ENCODE measurements at regions not wholly inside any gene's neighbourhood (a gene's known extent, or its start where the extent isn't known, plus 50 kb on each side); places are given as distances from the start of the nearest gene placed in this dataset.

DNA sequence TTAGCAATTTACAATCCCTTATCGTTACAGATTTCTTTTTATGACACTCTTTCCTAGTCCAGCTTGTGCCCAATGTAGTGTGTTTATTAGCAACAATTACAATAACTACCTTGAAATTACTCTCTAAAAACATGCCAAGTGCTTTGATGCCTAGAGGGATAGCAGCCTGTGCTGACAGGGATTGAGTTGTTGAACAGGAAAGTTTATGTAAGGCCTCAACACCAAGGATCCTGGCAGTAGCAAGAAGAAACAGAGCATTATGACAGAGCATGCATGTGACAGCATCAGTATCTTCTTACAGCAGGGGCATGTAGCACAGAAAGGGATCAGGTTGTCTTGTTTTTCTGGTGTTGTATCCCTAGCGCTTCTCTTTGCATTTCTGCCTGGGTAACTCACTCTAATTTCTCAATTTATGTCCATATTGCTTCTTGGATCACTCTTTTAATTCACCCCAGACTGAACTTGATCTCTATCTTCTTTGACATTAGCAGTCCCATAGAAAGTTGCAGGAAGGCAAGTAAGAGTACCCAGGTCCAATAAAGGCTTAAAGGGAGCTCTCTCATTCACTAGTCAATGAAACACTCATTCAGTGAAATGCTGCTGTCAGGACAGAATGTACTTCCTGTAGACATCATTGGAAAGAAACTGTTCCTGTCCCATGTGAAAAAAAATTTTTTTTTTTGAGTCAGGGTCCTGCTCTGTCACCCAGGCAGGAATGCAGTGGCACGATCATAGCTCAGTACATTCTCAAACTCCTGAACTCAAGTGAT, 220.0 kb upstream of the GRIP1 start:
- no peaks in the 10 kb centered on the region for H3K36me3 ChIP-seq (ENCODE audit: control insufficient read depth, low read depth, low read length)
- H3K9me3 ChIP-seq (ENCODE audit: control insufficient read depth, low read depth, low read length), result no peaks in the 10 kb centered on the region
- no peak overlapping the region for H3K4me3 ChIP-seq (ENCODE audit: low read length)
- H3K4me1 ChIP-seq (ENCODE audit: control insufficient read depth, low read depth, low read length), result peaks cover 6% of the 10 kb centered on the region
- H3K27ac ChIP-seq (ENCODE audit: low read length), result no peak overlapping the region
- no peak overlapping the region for H3K9ac ChIP-seq (ENCODE audit: low read length)
- H3K27me3 ChIP-seq (ENCODE audit: control insufficient read depth, insufficient read depth, low read length), result no peaks in the 10 kb centered on the region

DNA sequence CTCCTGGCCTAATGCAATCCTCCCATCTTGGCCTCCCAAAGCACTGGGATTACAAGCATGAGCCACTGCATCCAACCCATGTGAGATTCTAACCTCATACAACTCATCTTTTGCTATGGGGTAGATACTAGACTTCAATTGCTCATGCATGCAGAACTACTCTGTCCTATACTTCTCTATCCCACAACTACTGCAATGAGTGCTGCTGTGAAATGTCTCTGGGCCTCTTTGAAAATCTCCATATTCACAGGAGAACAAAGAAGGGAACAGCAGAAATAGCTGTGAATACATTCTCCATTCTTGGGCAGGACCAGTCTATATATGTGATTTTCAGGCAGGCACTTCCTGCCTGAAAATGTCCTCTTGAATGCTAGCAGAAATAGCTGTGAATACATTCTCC, 220.7 kb upstream of the GRIP1 start:
- Histone ChIP-seq H3K36me3 (ENCODE audit: control insufficient read depth, low read depth, low read length) (no peaks in the 10 kb centered on the region), H3K4me3 (ENCODE audit: low read length) (no peak overlapping the region), H3K4me1 (ENCODE audit: control insufficient read depth, low read depth, low read length) (peaks cover 6% of the 10 kb centered on the region), H3K27me3 (ENCODE audit: control insufficient read depth, insufficient read depth, low read length) (no peaks in the 10 kb centered on the region), H3K27ac (ENCODE audit: low read length) (no peak overlapping the region), H3K9ac (ENCODE audit: low read length) (no peak overlapping the region), H3K9me3 (ENCODE audit: control insufficient read depth, low read depth, low read length) (no peaks in the 10 kb centered on the region)

DNA sequence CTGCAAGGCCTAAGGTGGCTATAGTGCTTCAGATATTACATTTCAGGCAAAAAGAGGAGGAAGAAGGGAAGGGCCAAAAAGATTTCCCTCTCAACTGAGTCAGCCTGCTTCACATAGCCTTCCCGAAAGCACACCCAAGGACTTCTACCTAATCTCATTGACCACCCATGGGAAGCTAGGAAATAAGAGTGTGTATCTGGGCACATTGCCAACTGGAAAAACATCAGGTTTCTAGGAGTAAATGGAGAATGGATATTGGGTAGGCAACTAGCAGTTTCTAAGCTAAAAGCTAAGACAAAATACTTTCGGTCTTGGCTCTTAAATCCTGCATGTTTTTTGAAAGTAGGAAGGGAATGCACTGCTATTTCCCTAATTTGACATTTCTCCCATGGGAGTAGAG, 221.7 kb upstream of the GRIP1 start:
- Histone ChIP-seq H3K4me1 (ENCODE audit: control insufficient read depth, low read depth, low read length) (peaks cover 6% of the 10 kb centered on the region), H3K9me3 (ENCODE audit: control insufficient read depth, low read depth, low read length) (no peaks in the 10 kb centered on the region), H3K27me3 (ENCODE audit: control insufficient read depth, insufficient read depth, low read length) (no peaks in the 10 kb centered on the region), H3K36me3 (ENCODE audit: control insufficient read depth, low read depth, low read length) (no peaks in the 10 kb centered on the region), H3K27ac (ENCODE audit: low read length) (no peak overlapping the region), H3K9ac (ENCODE audit: low read length) (no peak overlapping the region), H3K4me3 (ENCODE audit: low read length) (no peak overlapping the region)

DNA sequence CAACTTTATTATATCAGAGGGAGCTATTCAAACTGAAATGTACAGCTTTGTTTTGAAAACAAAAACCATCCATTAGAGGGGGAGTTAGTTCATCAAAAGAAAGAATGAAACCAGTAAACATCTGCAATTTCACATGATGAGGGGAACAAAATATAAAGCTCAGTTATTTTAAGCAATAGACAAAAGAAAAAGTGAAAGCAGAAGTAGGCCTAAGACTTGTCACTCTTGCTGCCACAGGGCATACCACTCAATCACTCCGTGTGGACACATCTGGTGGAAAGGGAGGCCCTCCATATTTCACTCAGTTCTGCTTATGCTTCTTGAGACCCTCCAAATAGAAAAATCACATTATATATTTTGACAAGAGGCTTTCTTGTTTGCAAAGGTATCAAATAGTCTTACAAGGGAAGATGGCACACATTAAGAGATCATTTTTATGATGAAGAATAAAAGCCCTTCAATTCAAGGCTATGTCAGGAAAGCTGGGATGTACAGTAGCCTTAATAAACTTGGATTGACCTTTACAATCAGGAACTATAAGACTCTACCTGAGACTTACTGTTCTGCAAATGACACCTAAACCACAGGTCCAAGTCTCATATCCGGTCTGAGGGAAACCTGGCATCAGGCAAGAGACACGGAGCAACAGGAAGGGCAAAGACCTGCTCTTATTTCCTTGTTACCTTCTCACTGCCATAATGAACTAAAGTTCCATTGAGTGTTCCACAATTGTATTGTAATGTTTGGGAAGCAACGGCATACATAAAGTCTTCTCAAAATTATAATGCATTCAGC, 222.5 kb upstream of the GRIP1 start:
- Histone ChIP-seq H3K36me3 (ENCODE audit: control insufficient read depth, low read depth, low read length) (no peaks in the 10 kb centered on the region), H3K4me3 (ENCODE audit: low read length) (no peak overlapping the region), H3K9ac (ENCODE audit: low read length) (no peak overlapping the region), H3K4me1 (ENCODE audit: control insufficient read depth, low read depth, low read length) (peaks cover 6% of the 10 kb centered on the region), H3K9me3 (ENCODE audit: control insufficient read depth, low read depth, low read length) (no peaks in the 10 kb centered on the region), H3K27me3 (ENCODE audit: control insufficient read depth, insufficient read depth, low read length) (no peaks in the 10 kb centered on the region), H3K27ac (ENCODE audit: low read length) (no peak overlapping the region)

DNA sequence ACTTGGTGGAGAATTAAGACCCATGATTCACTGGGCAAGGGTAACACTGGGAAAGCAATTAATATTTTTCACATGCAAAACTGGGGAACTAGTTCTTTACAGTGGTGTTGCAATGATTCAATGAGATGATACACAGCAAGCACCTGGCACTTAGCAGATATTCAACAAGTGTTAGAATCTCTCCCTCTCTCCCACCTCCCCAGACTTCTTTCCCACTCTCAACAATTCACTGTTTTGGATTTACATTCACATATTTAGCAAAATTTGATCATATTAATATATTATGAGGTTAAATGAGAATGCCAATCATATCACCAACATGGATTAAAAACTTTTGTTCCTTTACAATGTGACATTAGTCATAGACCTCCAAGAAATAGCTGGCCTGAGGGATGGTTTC, 223.1 kb upstream of the GRIP1 start:
- H3K27ac ChIP-seq (ENCODE audit: low read length), result no peak overlapping the region
- H3K9ac ChIP-seq (ENCODE audit: low read length), result no peak overlapping the region
- no peak overlapping the region for H3K4me3 ChIP-seq (ENCODE audit: low read length)
- no peaks in the 10 kb centered on the region for H3K9me3 ChIP-seq (ENCODE audit: control insufficient read depth, low read depth, low read length)
- no peaks in the 10 kb centered on the region for H3K27me3 ChIP-seq (ENCODE audit: control insufficient read depth, insufficient read depth, low read length)
- peaks cover 6% of the 10 kb centered on the region for H3K4me1 ChIP-seq (ENCODE audit: control insufficient read depth, low read depth, low read length)
- no peaks in the 10 kb centered on the region for H3K36me3 ChIP-seq (ENCODE audit: control insufficient read depth, low read depth, low read length)

DNA sequence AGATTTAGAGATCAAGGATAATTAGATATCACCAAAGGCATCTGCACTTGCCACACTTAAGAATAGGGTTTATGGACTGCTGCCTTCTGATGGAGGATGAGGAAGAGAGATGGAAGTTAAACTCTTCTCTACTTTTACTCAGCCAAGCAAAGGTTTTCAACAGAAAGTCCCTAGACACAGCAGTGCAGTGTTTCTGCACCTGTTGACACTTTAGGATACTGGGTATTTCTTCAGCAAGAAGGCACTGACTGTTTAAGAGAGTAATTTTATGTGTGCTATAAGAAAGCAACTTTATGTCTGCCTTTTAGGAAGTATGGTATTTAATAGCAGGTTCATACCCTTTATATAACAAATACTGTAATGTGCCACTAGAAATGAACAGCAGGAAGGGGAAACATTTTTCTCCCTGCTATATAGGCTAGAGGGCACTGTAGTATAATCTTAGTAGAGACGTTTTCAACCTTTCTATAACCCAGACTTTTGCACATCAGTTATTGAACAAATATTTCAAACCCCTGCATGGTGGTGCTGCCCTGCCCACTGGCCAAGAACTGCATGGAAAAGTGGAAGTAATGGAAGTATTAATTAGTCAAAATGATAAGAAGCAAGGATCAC, 225.0 kb upstream of the GRIP1 start:
- H3K4me1 ChIP-seq (ENCODE audit: control insufficient read depth, low read depth, low read length), result peaks cover 6% of the 10 kb centered on the region
- H3K4me3 ChIP-seq (ENCODE audit: low read length), result no peak overlapping the region
- no peaks in the 10 kb centered on the region for H3K27me3 ChIP-seq (ENCODE audit: control insufficient read depth, insufficient read depth, low read length)
- no peak overlapping the region for H3K9ac ChIP-seq (ENCODE audit: low read length)
- no peaks in the 10 kb centered on the region for H3K9me3 ChIP-seq (ENCODE audit: control insufficient read depth, low read depth, low read length)
- no peaks in the 10 kb centered on the region for H3K36me3 ChIP-seq (ENCODE audit: control insufficient read depth, low read depth, low read length)
- H3K27ac ChIP-seq (ENCODE audit: low read length), result no peak overlapping the region

DNA sequence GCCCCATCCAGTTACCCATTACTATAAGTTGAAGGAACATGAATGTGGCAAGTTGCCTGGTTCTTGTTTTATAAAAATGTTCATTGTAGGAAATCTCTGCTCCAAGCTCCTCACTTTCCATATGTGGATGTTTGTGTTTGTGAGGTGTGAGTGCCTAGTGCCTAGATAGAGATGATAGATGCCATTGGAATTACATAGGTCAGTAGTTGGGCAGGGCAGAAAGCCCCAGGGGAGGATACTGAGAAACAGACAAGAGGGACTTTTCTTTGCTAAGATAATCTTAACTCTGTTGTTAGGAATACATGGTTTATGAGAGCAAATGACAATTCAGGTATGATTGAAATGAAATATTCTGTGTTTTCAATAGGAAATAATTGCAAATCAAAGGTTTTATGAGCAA, 226.3 kb upstream of the GRIP1 start:
- Histone ChIP-seq H3K27me3 (ENCODE audit: control insufficient read depth, insufficient read depth, low read length) (no peaks in the 10 kb centered on the region), H3K9ac (ENCODE audit: low read length) (no peak overlapping the region), H3K4me1 (ENCODE audit: control insufficient read depth, low read depth, low read length) (no peaks in the 10 kb centered on the region), H3K4me3 (ENCODE audit: low read length) (no peak overlapping the region), H3K36me3 (ENCODE audit: control insufficient read depth, low read depth, low read length) (no peaks in the 10 kb centered on the region), H3K9me3 (ENCODE audit: control insufficient read depth, low read depth, low read length) (no peaks in the 10 kb centered on the region), H3K27ac (ENCODE audit: low read length) (no peak overlapping the region)

DNA sequence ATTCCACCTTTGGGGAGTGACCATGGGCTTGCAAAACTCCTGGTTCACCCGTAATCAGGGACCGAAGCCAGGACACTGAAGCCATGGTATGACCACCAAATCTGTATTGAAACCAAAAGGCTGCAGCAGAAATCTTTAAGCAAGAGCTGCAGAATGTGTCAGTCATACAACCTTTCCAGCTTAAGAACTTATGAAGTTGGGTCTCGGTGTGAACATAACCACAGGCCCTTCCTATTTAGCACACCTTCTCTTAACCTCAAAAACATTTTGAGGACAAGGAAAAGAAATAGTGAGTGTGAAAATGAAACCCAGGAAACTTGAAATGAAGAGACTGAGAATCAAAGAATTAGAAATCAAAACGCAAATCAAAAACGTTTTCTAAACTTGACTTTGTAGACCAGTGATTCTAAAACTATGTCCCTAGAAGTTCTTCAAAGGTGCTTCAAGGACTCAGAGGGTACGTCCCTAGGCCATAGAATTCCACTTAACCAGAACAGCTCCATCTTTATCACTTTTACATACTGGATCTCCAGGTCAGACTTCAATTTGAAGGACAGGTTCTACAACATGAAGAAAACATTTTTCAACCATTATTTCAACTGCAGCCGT, 231.6 kb upstream of the GRIP1 start:
- Histone ChIP-seq H3K36me3 (ENCODE audit: control insufficient read depth, low read depth, low read length) (no peaks in the 10 kb centered on the region), H3K9me3 (ENCODE audit: control insufficient read depth, low read depth, low read length) (no peaks in the 10 kb centered on the region), H3K27me3 (ENCODE audit: control insufficient read depth, insufficient read depth, low read length) (no peaks in the 10 kb centered on the region), H3K4me3 (ENCODE audit: low read length) (no peak overlapping the region), H3K27ac (ENCODE audit: low read length) (no peak overlapping the region), H3K9ac (ENCODE audit: low read length) (no peak overlapping the region), H3K4me1 (ENCODE audit: control insufficient read depth, low read depth, low read length) (peaks cover 10% of the 10 kb centered on the region)

DNA sequence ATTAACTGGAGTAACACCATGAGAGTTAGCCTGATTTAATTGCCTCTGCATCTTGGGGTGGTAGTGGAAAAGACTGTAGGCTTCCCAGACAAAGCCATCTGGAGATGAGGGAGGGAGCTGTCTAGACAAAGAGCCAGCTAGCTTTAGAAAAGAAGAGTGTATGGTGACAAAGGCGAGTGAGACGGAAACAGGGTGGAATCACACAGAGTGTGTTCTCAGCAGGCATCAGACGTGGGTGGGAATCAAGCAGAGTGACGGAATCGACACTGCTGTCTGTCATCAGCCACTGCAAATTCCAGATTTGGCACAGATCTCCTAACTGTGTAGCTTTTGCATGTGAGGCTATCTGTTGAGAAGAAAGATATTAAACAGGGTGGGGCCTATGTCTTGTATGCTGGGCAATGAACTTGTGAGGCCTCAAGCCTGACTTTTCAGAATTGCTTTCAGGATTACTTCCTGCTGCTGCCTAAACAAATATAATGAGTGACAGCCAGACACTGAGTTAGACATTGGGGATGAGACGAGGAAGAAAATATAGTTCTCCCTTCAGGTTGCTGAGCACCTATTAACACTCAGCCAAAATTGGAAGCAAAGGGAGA, 236.5 kb upstream of the GRIP1 start:
- H3K9ac ChIP-seq (ENCODE audit: low read length), result peak overlapping the region; percentile 14
- no peak overlapping the region for H3K4me3 ChIP-seq (ENCODE audit: low read length)
- no peak overlapping the region for H3K27ac ChIP-seq (ENCODE audit: low read length)

DNA sequence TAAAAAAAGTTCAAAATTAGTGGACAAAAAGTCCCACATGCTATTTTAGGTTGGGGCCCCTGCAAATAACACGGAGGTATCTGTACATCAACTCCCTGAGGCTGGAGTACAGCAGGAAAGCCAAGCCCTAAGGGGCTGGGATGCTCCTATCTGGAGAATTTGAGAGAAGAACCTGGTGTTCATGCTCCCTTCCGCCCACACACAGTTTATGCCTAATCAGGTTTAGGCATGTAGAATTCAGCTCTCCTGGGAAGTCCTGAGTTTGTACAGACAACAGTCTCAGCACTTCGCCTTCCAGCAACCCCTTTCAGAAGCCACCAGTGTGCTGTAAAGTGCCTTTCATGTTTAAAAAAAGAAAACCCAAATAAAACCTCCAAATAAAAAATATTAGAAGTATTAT, 237.3 kb upstream of the GRIP1 start:
- no peaks in the 10 kb centered on the region for H3K27me3 ChIP-seq (ENCODE audit: control insufficient read depth, insufficient read depth, low read length)
- H3K9ac ChIP-seq (ENCODE audit: low read length), result no peak overlapping the region
- H3K27ac ChIP-seq (ENCODE audit: low read length), result no peak overlapping the region
- no peaks in the 10 kb centered on the region for H3K36me3 ChIP-seq (ENCODE audit: control insufficient read depth, low read depth, low read length)
- no peak overlapping the region for H3K4me3 ChIP-seq (ENCODE audit: low read length)
- peaks cover 18% of the 10 kb centered on the region for H3K4me1 ChIP-seq (ENCODE audit: control insufficient read depth, low read depth, low read length)
- H3K9me3 ChIP-seq (ENCODE audit: control insufficient read depth, low read depth, low read length), result no peaks in the 10 kb centered on the region

More for the DNA sequence above, 236.5 kb upstream of the GRIP1 start:
- Histone ChIP-seq H3K27me3 (ENCODE audit: control insufficient read depth, insufficient read depth, low read length) (no peaks in the 10 kb centered on the region), H3K9me3 (ENCODE audit: control insufficient read depth, low read depth, low read length) (no peaks in the 10 kb centered on the region), H3K36me3 (ENCODE audit: control insufficient read depth, low read depth, low read length) (no peaks in the 10 kb centered on the region), H3K4me1 (ENCODE audit: control insufficient read depth, low read depth, low read length) (peaks cover 18% of the 10 kb centered on the region)

DNA sequence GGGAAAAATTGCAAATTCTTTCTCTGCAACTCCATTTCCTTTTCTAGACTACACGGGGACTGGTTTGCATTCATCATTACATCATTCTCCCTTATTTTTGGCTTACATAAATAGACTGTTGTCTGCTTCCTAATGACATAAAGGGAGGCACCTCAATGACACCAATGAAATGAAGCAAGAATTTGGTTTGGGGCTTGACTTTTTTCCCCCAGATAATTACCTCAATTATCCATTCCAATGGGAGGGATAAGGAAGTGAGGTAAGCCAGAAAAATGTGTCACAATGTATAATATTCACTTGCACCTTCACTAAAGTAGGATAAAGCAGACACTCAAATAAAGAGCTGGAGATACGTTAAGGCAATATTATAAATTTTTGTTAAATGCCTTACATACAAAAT, 240.6 kb upstream of the GRIP1 start:
- H3K4me3 ChIP-seq (ENCODE audit: low read length), result no peak overlapping the region
- H3K27me3 ChIP-seq (ENCODE audit: control insufficient read depth, insufficient read depth, low read length), result no peaks in the 10 kb centered on the region
- peaks cover 18% of the 10 kb centered on the region for H3K4me1 ChIP-seq (ENCODE audit: control insufficient read depth, low read depth, low read length)
- no peaks in the 10 kb centered on the region for H3K36me3 ChIP-seq (ENCODE audit: control insufficient read depth, low read depth, low read length)
- H3K9ac ChIP-seq (ENCODE audit: low read length), result no peak overlapping the region
- H3K9me3 ChIP-seq (ENCODE audit: control insufficient read depth, low read depth, low read length), result no peaks in the 10 kb centered on the region
- no peak overlapping the region for H3K27ac ChIP-seq (ENCODE audit: low read length)

Data from iPS-18a (cell line).